ENCODE measurements at regions not wholly inside any gene's neighbourhood (a gene's known extent, or its start where the extent isn't known, plus 50 kb on each side); places are given as distances from the start of the nearest gene placed in this dataset.

- intact Hi-C loops (cut with DNase I) = no loop called here
- no peak for TF ChIP-seq CTCF (IDR thresholded peaks at IDR 0.05)
- no peak for TF ChIP-seq POLR2A (IDR thresholded peaks at IDR 0.05)
- TF ChIP-seq POLR2AphosphoS5 (IDR thresholded peaks at IDR 0.05; ENCODE audit: insufficient read depth in 1 of 2, low read depth in 1 of 2) = no peak
- DNase-seq (ENCODE audit: extremely low spot score in 2 of 2) = no peak
- H3K4me1 ChIP-seq = no peaks in the 10 kb centered on the region
- no peaks in the 10 kb centered on the region for H3K36me3 ChIP-seq
- no peak overlapping the region for H3K27ac ChIP-seq
- no peaks in the 10 kb centered on the region for H3K27me3 ChIP-seq
- no peaks in the 10 kb centered on the region for H3K9me3 ChIP-seq
- no peak overlapping the region for H3K4me3 ChIP-seq
Measured at GRCh38 chr7:106606120-106606519, 54.8 kb downstream of the CCDC71L start.

- TF ChIP-seq POLR2A (IDR thresholded peaks at IDR 0.05) = no peak
- TF ChIP-seq CTCF (IDR thresholded peaks at IDR 0.05) = no peak
- DNase-seq (ENCODE audit: extremely low spot score in 2 of 2) = no peak
- Histone ChIP-seq H3K27me3 (no peaks in the 10 kb centered on the region), H3K36me3 (no peaks in the 10 kb centered on the region), H3K4me1 (no peaks in the 10 kb centered on the region), H3K9me3 (no peaks in the 10 kb centered on the region), H3K4me3 (no peak overlapping the region), H3K27ac (no peak overlapping the region)
- intact Hi-C loops (cut with DNase I) = no loop called here
Measured at GRCh38 chr7:106604971-106605370, 56.0 kb downstream of the CCDC71L start.

GRCh38 chr7:106604303-106604924 is 56.5 kb downstream of the CCDC71L start:
- TF ChIP-seq POLR2AphosphoS5 (IDR thresholded peaks at IDR 0.05; ENCODE audit: insufficient read depth in 1 of 2, low read depth in 1 of 2) (no peak), POLR2A (IDR thresholded peaks at IDR 0.05) (no peak), CTCF (IDR thresholded peaks at IDR 0.05) (no peak)
- Histone ChIP-seq H3K4me3 (no peak overlapping the region), H3K4me1 (peaks cover 1% of the 10 kb centered on the region), H3K27me3 (no peaks in the 10 kb centered on the region), H3K9me3 (no peaks in the 10 kb centered on the region), H3K36me3 (no peaks in the 10 kb centered on the region), H3K27ac (no peak overlapping the region)
- no peak for DNase-seq (ENCODE audit: extremely low spot score in 2 of 2)
- intact Hi-C loops (cut with DNase I) = no loop called here

- no peak for DNase-seq (ENCODE audit: extremely low spot score in 2 of 2)
- no peak overlapping the region for H3K4me3 ChIP-seq
- TF ChIP-seq POLR2AphosphoS5 (IDR thresholded peaks at IDR 0.05; ENCODE audit: insufficient read depth in 1 of 2, low read depth in 1 of 2) = no peak
- TF ChIP-seq CTCF (IDR thresholded peaks at IDR 0.05) = no peak
- TF ChIP-seq POLR2A (IDR thresholded peaks at IDR 0.05) = no peak
- no peaks in the 10 kb centered on the region for H3K36me3 ChIP-seq
- no peak overlapping the region for H3K27ac ChIP-seq
- no peaks in the 10 kb centered on the region for H3K9me3 ChIP-seq
- intact Hi-C loops (cut with DNase I) = no loop called here
- peaks cover 12% of the 10 kb centered on the region for H3K4me1 ChIP-seq
- H3K27me3 ChIP-seq = no peaks in the 10 kb centered on the region
Measured at GRCh38 chr7:106603346-106603745, 57.6 kb downstream of the CCDC71L start.

- H3K36me3 ChIP-seq = no peaks in the 10 kb centered on the region
- H3K27me3 ChIP-seq = no peaks in the 10 kb centered on the region
- intact Hi-C loops (cut with DNase I) = no loop called here
- no peak overlapping the region for H3K4me3 ChIP-seq
- TF ChIP-seq POLR2AphosphoS5 (IDR thresholded peaks at IDR 0.05; ENCODE audit: insufficient read depth in 1 of 2, low read depth in 1 of 2) = no peak
- no peak for TF ChIP-seq CTCF (IDR thresholded peaks at IDR 0.05)
- TF ChIP-seq POLR2A (IDR thresholded peaks at IDR 0.05) = no peak
- DNase-seq (ENCODE audit: extremely low spot score in 2 of 2) = no peak
- H3K27ac ChIP-seq = no peak overlapping the region
- H3K9me3 ChIP-seq = no peaks in the 10 kb centered on the region
- H3K4me1 ChIP-seq = peaks cover 12% of the 10 kb centered on the region
Measured at GRCh38 chr7:106602062-106602461, 58.9 kb downstream of the CCDC71L start.
